ENCODE measurements at regions not wholly inside any gene's neighbourhood (a gene's known extent, or its start where the extent isn't known, plus 50 kb on each side); places are given as distances from the start of the nearest gene placed in this dataset.
"Not testable (repeated sequence)": the region's sequence is repeated elsewhere in the genome, so short reads cannot be mapped to it uniquely, and the experiment has no call there.

GRCh38 chr14:19096467-19096866, 129.2 kb downstream of the POTEM start:
- DNase-seq; H3K27ac ChIP-seq; H3K4me3 ChIP-seq; intact Hi-C loops (cut with DNase I; ENCODE audit: low total_unique reads); H3K36me3 ChIP-seq; H3K4me1 ChIP-seq: not testable (repeated sequence)
- H3K9me3 ChIP-seq, result peaks cover 4 to 28% (median 14%) of the 10 kb centered on the region in 4 donors
- 47 to 60% (median 56%) methylated on average over 1 of the region's 1 CpG for WGBS, 5 donors
- H3K27me3 ChIP-seq, result peaks cover 0 to 23% (median 0%) of the 10 kb centered on the region in 3 donors

GRCh38 chr14:19096876-19097275, 129.6 kb downstream of the POTEM start:
- H3K36me3 ChIP-seq; H3K4me3 ChIP-seq; intact Hi-C loops (cut with DNase I; ENCODE audit: low total_unique reads); DNase-seq; H3K27ac ChIP-seq; H3K4me1 ChIP-seq: not testable (repeated sequence)
- WGBS, 5 donors, result 86 to 100% (median 87%) methylated on average over 2 to 8 of the region's 8 CpGs
- H3K9me3 ChIP-seq, result peaks cover 4 to 28% (median 14%) of the 10 kb centered on the region in 4 donors
- peaks cover 0 to 23% (median 0%) of the 10 kb centered on the region in 3 donors for H3K27me3 ChIP-seq

DNA sequence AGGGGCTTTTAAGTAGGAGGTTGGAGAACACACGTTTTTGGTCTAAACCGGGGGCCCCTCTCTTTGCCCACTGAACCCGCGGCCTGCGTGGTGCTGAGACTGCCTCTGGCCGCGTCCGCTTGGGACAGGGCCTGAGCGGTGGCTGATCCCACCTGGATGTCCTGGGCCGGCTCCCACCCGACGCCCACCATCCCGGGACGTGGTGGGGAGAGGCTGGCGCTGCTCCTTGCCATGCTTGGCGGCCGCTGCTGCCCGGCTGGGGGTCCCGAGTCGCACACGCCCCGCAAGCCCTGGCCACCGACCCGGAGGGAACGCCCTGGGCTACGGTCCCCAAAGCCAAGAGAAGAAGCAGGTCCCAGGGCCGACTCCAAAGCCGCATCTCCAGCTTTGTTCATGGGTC, 130.1 kb downstream of the POTEM start:
- WGBS, 5 donors, result 72 to 90% (median 86%) methylated on average over 8 to 28 of the region's 28 CpGs
- H3K27ac ChIP-seq; H3K4me1 ChIP-seq; H3K36me3 ChIP-seq; H3K4me3 ChIP-seq; intact Hi-C loops (cut with DNase I; ENCODE audit: low total_unique reads); DNase-seq: not testable (repeated sequence)
- H3K27me3 ChIP-seq, result peaks cover 0 to 23% (median 0%) of the 10 kb centered on the region in 3 donors
- peaks cover 4 to 28% (median 14%) of the 10 kb centered on the region in 4 donors for H3K9me3 ChIP-seq

DNA sequence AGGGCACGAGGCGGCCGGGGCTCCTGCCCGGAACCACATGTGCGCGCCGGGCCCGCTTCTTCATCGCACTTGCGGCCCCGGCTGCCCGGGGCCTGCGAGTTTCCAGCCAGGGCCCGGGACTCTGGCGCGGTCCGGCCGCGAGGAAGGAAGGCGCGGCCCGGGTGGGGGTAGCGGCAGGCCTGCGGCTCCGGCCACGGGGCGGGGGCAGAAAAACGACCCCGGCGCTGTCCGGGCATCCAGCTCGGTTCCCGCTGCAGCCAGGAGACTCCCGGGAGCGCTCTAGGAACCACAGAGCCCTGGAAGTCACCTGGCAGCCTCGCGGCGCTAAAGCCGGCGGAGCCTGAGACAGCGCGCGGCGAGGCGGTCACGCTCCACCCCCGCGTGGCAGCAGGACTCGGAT, 130.5 kb downstream of the POTEM start:
- H3K36me3 ChIP-seq; DNase-seq; H3K27ac ChIP-seq; H3K4me3 ChIP-seq; H3K4me1 ChIP-seq; intact Hi-C loops (cut with DNase I; ENCODE audit: low total_unique reads): not testable (repeated sequence)
- Histone ChIP-seq H3K27me3 (peaks cover 0 to 23% (median 0%) of the 10 kb centered on the region in 3 donors), H3K9me3 (peaks cover 4 to 28% (median 14%) of the 10 kb centered on the region in 4 donors)
- 69 to 81% (median 78%) methylated on average over 12 to 49 of the region's 49 CpGs for WGBS, 5 donors

DNA sequence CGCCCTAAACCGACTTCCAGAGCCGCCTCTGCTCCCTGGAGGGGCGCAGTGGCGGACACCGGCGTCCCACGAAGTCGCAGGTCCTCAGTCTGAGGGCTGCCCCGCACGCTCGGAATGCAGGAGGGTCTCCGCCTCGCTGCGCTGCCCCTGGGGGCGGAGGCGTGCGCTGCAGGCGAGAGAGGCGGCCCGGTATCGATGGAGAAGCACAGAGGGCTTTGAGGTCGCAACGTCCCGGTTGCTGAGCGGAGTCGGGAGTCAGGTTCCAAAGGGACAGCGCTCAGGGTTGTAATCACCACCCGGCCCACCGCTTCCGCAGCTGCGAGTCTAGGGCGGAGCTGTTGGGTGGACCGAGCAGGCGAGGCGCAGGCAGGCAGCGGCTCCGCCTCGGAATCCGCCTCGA, 131.0 kb downstream of the POTEM start:
- DNase-seq; intact Hi-C loops (cut with DNase I; ENCODE audit: low total_unique reads); H3K36me3 ChIP-seq; H3K4me1 ChIP-seq; H3K27ac ChIP-seq; H3K4me3 ChIP-seq: not testable (repeated sequence)
- 67 to 90% (median 73%) methylated on average over 2 to 13 of the region's 41 CpGs for WGBS, 5 donors
- Histone ChIP-seq H3K27me3 (peaks cover 0 to 23% (median 0%) of the 10 kb centered on the region in 3 donors), H3K9me3 (peaks cover 4 to 28% (median 14%) of the 10 kb centered on the region in 4 donors)

DNA sequence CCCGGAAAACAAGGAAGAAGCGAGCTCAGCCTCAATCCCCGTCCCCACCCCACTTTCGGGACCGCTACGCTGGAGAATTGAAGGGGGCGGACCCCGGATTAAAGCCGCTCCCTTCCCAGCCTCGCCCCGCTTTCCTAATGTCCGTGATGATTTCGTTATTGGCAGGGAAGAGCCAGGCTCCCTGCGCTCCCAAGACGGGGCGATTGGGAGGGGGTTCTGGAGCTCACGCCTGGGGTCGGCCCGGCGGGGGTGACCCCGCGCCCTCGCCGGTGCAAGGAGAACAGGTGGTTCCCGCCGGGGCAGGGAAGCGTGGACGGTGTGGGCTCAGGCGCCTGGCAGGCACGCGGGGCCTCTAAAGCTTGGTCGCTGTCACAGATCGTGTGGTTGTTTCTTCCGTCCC, 131.5 kb downstream of the POTEM start:
- H3K36me3 ChIP-seq; H3K4me1 ChIP-seq; DNase-seq; intact Hi-C loops (cut with DNase I; ENCODE audit: low total_unique reads); H3K27ac ChIP-seq; H3K4me3 ChIP-seq: not testable (repeated sequence)
- Histone ChIP-seq H3K27me3 (peaks cover 0 to 23% (median 0%) of the 10 kb centered on the region in 3 donors), H3K9me3 (peaks cover 4 to 28% (median 14%) of the 10 kb centered on the region in 4 donors)
- 67 to 79% (median 76%) methylated on average over 32 to 34 of the region's 34 CpGs for WGBS, 5 donors

GRCh38 chr14:19099336-19099735, 132.1 kb downstream of the POTEM start:
- H3K36me3 ChIP-seq; H3K27ac ChIP-seq; DNase-seq; H3K4me3 ChIP-seq; H3K4me1 ChIP-seq; intact Hi-C loops (cut with DNase I; ENCODE audit: low total_unique reads): not testable (repeated sequence)
- 74 to 81% (median 76%) methylated on average over 15 to 21 of the region's 29 CpGs; no CpG with 5 or more reads in 2 of the 5 donors for WGBS, 5 donors
- peaks cover 4 to 28% (median 14%) of the 10 kb centered on the region in 4 donors for H3K9me3 ChIP-seq
- peaks cover 0 to 23% (median 0%) of the 10 kb centered on the region in 3 donors for H3K27me3 ChIP-seq

DNA sequence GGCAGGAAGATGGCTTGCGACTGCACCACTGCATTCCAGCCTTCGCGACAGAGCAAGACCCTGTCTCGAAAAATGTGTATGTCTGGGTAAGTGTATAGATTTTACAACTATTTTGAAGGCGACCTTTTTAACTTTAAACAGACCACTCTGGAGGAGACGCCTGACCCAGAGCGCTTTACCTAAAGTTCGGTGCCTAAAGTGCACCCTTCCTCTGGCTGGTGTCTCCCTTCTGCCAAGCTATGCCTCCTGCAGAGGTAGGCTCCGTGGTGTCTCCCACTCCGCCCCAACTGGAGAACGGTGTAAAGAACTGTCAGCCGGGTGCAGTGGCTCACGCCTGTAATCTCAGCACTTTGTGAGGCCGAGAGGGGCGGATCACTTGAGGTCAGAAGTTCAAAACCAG, 132.7 kb downstream of the POTEM start:
- whole genome bisulfite sequencing, 5 donors, result 83 to 100% (median 89%) methylated on average over 2 to 6 of the region's 15 CpGs; no CpG with 5 or more reads in 1 of the 5 donors
- intact Hi-C loops (cut with DNase I; ENCODE audit: low total_unique reads), result not testable (repeated sequence)

DNA sequence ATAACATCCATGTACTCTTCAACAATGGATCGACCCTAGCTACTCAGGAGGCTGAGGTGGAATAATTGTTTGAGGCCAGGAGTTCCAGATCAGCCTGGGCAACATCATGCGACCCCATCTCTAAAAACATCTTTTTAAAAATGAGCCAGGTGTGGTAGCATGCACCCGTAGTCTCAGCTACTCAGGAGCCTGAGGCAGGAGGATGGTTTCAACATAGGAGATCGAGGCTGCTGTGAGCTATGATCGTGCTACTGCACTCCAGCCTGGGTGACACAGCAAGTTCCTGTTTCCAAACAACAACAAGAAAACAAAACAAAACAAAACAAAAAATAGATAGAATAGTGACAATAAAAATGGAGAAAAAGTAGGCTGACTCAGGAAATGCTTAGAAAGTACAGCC, 138.3 kb downstream of the POTEM start:
- H3K4me3 ChIP-seq; DNase-seq; H3K9me3 ChIP-seq; H3K36me3 ChIP-seq; H3K4me1 ChIP-seq; H3K27ac ChIP-seq; H3K27me3 ChIP-seq; intact Hi-C loops (cut with DNase I; ENCODE audit: low total_unique reads): not testable (repeated sequence)
- WGBS, 5 donors, result 45 to 59% (median 55%) methylated on average over 4 to 5 of the region's 5 CpGs

More for the DNA sequence above, 132.7 kb downstream of the POTEM start:
- not testable (repeated sequence) for DNase-seq, H3K27ac ChIP-seq, H3K4me3 ChIP-seq, H3K36me3 ChIP-seq, H3K4me1 ChIP-seq
- Histone ChIP-seq H3K27me3 (peaks cover 0 to 23% (median 0%) of the 10 kb centered on the region in 3 donors), H3K9me3 (peaks cover 4 to 28% (median 14%) of the 10 kb centered on the region in 4 donors)

GRCh38 chr14:19109887-19110286, 142.7 kb downstream of the POTEM start:
- not testable (repeated sequence) for H3K4me1 ChIP-seq
- WGBS, 5 donors, result 56 to 86% (median 82%) methylated on average over 2 of the region's 2 CpGs

GRCh38 chr14:19120383-19120782, 153.1 kb downstream of the POTEM start:
- H3K4me3 ChIP-seq; H3K4me1 ChIP-seq; H3K9me3 ChIP-seq; intact Hi-C loops (cut with DNase I; ENCODE audit: low total_unique reads); H3K27me3 ChIP-seq; H3K27ac ChIP-seq; H3K36me3 ChIP-seq; DNase-seq: not testable (repeated sequence)
- no CpG with 5 or more reads among the region's 6 CpGs for WGBS, 5 donors

More at GRCh38 chr14:19109887-19110286, 142.7 kb downstream of the POTEM start:
- H3K27me3 ChIP-seq; H3K4me3 ChIP-seq; DNase-seq; H3K9me3 ChIP-seq; intact Hi-C loops (cut with DNase I; ENCODE audit: low total_unique reads); H3K27ac ChIP-seq; H3K36me3 ChIP-seq: not testable (repeated sequence)

DNA sequence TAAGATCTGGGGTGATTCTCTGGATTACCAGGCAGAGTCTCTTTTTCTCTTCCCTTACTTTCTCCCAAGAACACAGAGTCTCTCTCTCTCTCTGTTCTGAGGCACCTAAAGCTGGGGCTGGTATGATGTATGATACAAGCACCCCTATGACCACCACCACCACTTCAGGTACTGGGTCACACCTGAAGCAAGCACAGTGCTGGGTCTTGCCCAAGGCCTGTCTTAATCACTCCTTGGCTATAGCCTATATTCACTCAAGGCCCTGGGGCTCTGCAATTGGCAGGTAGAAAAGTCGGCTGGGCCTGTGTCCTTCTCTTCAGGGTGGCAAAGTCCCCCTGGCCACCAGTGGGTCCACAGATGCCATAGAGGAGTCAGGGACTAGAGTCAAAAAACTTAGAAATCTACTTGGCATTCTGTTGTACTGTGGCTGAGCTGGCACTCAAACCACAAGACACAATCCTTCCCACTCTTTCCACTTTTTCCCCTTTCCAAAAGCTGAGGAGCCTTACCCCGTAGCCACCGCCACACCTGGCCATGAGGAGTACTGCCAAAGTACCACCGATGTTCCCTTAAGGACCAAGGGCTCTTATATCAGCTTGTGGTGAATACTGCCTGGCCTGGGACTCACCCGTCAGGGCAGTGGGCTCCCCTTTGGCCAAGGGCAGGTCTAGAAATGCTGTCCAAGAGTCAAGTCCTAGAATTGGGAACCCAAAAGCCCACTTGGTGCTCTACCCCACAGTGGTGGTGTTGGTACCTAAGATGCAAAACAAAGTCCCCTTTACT, 159.2 kb downstream of the POTEM start:
- H3K36me3 ChIP-seq; H3K27me3 ChIP-seq; H3K27ac ChIP-seq; DNase-seq; H3K4me3 ChIP-seq; H3K4me1 ChIP-seq; intact Hi-C loops (cut with DNase I; ENCODE audit: low total_unique reads); H3K9me3 ChIP-seq: not testable (repeated sequence)
- WGBS, 5 donors, result 67 to 89% (median 81%) methylated on average over 1 to 5 of the region's 5 CpGs
